Right lobe of liver (tissue), 4 donors: ENCODE measurements at regions not wholly inside any gene's neighbourhood (a gene's known extent, or its start where the extent isn't known, plus 50 kb on each side); places are given as distances from the start of the nearest gene placed in this dataset.

Source experiments
- POLR2A ChIP-seq: fragments of 450-650 bp; IDR thresholded peaks from one replicate; pipeline ENCODE4 v1.6.1; 2017; ENCODE audit warnings: antibody characterized with exemption, mild to moderate bottlenecking
- TF ChIP-seq, protein P1 (sequence below), 4 donors: fragments of 200-600 bp in 3 of 4; fragments of 450-650 bp in 1 of 4; IDR thresholded peaks; one replicate each; pipeline versions ENCODE4 v1.5.1 to v1.8.0; 2016 to 2022; ENCODE audit warnings: antibody characterized with exemption in 4 of 4, mild to moderate bottlenecking in 2 of 4
- donor health status: DM: no; HTN: no; CAD: no.
- donor health status: DM: no; HTN: no; CAD: no.
- donor health status: DM: no; HTN: yes; CAD: no.

GRCh38 chr3:69554576-69554975 is 168.7 kb upstream of the FRMD4B start:
- TF ChIP-seq, protein P1, sequence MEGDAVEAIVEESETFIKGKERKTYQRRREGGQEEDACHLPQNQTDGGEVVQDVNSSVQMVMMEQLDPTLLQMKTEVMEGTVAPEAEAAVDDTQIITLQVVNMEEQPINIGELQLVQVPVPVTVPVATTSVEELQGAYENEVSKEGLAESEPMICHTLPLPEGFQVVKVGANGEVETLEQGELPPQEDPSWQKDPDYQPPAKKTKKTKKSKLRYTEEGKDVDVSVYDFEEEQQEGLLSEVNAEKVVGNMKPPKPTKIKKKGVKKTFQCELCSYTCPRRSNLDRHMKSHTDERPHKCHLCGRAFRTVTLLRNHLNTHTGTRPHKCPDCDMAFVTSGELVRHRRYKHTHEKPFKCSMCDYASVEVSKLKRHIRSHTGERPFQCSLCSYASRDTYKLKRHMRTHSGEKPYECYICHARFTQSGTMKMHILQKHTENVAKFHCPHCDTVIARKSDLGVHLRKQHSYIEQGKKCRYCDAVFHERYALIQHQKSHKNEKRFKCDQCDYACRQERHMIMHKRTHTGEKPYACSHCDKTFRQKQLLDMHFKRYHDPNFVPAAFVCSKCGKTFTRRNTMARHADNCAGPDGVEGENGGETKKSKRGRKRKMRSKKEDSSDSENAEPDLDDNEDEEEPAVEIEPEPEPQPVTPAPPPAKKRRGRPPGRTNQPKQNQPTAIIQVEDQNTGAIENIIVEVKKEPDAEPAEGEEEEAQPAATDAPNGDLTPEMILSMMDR (IDR thresholded peaks at IDR 0.05): no peak
- no peak for TF ChIP-seq POLR2A
